ENCODE measurements at regions not wholly inside any gene's neighbourhood (a gene's known extent, or its start where the extent isn't known, plus 50 kb on each side); places are given as distances from the start of the nearest gene placed in this dataset.

DNA sequence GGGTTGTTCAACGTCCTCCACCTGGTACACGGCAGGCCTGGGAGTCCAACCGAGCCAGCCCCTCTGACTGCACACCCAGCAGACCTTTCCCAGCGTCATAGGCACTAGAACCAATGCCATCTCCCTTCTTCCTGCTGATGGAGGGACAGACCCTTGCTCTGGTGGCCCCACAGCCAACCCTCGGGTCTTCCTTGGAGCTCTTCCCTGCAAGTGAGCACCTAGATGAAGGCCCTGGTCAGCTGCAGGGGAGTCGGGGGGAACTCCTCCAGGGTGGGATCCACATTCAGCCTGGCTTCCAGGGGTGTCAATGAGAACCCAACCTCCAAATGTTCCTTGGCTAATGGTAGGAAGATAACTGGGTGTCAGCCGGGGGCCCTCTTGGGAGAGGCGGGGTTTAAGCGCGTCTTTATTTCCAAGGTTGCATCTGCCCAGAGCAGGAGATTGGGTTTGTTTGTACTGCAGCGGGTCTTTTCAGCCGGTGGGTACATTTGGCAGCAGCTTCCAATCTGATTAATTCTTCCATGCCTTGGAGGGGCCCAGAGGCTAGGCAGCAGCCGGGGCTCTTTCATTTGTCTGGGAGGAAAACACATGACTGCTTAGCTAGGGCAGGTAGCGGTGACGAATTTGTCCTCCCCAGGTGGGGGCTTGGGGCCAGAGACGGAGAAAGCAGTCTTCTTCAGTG lies 56.0 kb upstream of the SHISAL1 start:
- no peak overlapping the region for H3K27ac ChIP-seq
- TF ChIP-seq, protein P1, sequence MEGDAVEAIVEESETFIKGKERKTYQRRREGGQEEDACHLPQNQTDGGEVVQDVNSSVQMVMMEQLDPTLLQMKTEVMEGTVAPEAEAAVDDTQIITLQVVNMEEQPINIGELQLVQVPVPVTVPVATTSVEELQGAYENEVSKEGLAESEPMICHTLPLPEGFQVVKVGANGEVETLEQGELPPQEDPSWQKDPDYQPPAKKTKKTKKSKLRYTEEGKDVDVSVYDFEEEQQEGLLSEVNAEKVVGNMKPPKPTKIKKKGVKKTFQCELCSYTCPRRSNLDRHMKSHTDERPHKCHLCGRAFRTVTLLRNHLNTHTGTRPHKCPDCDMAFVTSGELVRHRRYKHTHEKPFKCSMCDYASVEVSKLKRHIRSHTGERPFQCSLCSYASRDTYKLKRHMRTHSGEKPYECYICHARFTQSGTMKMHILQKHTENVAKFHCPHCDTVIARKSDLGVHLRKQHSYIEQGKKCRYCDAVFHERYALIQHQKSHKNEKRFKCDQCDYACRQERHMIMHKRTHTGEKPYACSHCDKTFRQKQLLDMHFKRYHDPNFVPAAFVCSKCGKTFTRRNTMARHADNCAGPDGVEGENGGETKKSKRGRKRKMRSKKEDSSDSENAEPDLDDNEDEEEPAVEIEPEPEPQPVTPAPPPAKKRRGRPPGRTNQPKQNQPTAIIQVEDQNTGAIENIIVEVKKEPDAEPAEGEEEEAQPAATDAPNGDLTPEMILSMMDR (conservative IDR thresholded peaks at IDR 0.05; ENCODE audit: low read depth) = no peak
- CTCF ChIA-PET = interaction anchor here (0.7 kb wide), 2 partner anchors 37 to 70 kb away, joined by 3 read pairs; no protein-coding TSS in a partner anchor
- DNase-seq (ENCODE audit: low spot score) = no peak
- POLR2A ChIA-PET (ENCODE audit: low non-redundant PET) = no interaction called here

DNA sequence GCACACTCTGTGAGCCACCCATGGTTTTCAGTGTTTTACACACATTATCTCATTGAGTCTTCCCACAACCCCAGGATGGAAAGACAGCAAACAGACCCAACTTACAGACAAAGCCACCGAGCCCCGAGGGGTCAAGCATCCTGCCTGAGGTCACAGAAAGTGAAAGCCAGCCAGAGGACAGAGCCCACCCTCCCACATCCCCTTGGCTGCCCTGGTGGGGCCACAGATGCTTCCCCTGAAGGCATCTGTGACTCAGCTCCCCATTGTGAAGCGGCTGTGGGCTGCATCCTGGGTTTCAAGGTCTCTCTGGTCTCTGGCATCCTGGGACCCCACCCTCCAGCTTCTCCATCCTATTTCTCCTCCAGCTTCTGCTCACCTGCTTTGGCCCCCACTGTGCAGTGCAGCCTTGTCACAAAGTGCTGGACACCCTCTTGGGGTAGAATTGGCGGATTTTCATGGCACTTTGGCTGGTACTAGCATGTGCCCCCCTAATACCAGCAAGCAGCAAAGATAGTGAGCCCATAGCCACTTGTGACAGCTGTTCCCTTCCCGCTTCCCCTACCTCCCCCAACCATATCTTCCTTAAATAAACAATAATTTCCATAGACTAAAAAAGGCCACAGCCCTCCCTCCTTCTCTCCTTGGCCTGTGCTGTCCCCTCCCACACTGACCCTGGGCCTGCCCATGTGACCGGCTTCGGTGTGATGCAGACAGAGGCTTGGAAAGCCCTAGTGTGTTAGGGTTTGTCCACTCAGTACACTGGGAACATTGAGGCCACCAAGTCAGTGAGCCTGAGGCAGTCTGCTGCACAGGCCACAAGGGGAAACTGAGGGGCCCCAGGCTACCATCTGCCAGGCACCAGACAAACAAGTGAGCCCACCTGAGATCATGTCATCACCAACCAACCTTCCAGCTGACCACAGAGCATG lies 53.9 kb upstream of the SHISAL1 start:
- ChIA-PET CTCF (interaction anchor here (0.6 to 1.1 kb wide), 3 partner anchors 16 to 279 kb away, joined by 3 to 6 read pairs (median 3); no protein-coding TSS in a partner anchor), POLR2A (ENCODE audit: low non-redundant PET) (no interaction called here)
- H3K27ac ChIP-seq = no peak overlapping the region; the same call in 1 of the 2 replicates
- no peak for DNase-seq (ENCODE audit: low spot score)
- TF ChIP-seq, protein P1 (conservative IDR thresholded peaks at IDR 0.05; ENCODE audit: low read depth) = no peak

DNA sequence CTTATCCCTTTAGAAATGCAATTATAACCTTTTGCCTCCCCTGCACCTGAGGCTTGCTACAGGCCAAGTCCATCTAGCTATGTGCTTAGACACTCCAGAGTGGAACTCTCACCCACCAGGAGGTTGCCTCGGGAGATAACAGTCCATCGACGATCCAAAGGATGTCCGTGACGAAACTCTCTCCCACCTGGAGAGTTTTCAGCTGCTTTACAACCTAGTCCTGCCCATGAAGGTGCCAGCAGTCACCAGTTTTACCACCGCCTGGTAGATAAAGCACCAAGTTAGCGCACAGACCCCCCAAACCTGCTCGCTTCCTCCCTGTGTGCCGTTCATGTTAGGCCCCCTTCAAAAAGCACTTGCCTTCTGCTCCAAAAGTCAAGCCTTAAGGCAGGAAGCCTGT lies 53.1 kb upstream of the SHISAL1 start:
- no peak for DNase-seq (ENCODE audit: low spot score)
- POLR2A ChIA-PET (ENCODE audit: low non-redundant PET) = no interaction called here
- H3K27ac ChIP-seq = peak overlapping the region; percentile 83; the same call in 1 of the 2 replicates
- TF ChIP-seq, protein P1 (conservative IDR thresholded peaks at IDR 0.05; ENCODE audit: low read depth) = no peak
- CTCF ChIA-PET = interaction anchor here (1.1 kb wide), 1 partner anchor 87 kb away, joined by 3 read pairs; no protein-coding TSS in a partner anchor

DNA sequence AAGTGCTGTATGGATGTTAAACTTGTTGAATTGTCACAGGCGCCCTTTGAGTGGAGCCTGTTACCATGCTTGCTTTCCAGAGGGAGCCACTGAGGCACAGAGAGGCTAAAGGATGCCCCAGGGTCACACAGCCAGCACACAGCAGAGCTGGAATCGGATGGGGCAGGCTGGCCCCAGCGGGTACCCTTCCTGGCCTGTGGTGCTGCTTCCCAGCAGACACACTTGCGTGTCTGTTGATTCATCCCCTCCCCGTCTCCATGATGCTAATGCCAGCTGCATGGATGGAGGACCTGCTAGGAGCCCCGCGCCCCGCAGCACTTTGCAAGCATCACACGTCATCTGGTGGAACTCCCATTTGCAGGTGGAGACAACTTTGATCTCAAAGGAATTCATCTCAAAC lies 52.4 kb upstream of the SHISAL1 start:
- CTCF ChIA-PET = no interaction called here
- peak overlapping the region; percentile 83 for H3K27ac ChIP-seq
- POLR2A ChIA-PET (ENCODE audit: low non-redundant PET) = interaction anchor here (0.7 kb wide), 1 partner anchor 821 kb away, joined by 3 read pairs; no protein-coding TSS in a partner anchor
- TF ChIP-seq, protein P1 (conservative IDR thresholded peaks at IDR 0.05; ENCODE audit: low read depth) = no peak
- DNase-seq (ENCODE audit: low spot score) = no peak

DNA sequence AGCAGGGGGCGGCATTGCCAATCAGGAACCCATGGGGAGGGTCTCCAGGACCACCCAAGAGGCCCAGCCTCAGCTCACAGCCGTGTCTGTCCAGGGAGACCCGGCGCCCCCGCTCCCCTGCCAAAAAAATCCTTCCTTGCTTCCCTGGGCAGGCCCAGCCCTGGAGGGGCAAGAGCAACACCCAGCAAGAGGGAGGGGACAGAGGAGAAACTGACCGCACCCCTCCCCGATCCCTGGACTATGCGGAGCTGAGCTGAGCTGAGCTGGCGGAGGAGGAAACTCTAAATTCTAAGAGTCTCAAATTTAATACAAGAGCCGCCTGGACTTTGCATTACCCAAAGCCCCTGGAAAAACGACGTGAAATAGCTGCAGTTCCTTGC lies 52.0 kb upstream of the SHISAL1 start:
- TF ChIP-seq, protein P1 (conservative IDR thresholded peaks at IDR 0.05; ENCODE audit: low read depth) = no peak
- no peak for DNase-seq (ENCODE audit: low spot score)
- H3K27ac ChIP-seq = peak overlapping the region; percentile 83
- CTCF ChIA-PET = no interaction called here
- POLR2A ChIA-PET (ENCODE audit: low non-redundant PET) = interaction anchor here (0.7 kb wide), 1 partner anchor 822 kb away, joined by 3 read pairs; no protein-coding TSS in a partner anchor

DNA sequence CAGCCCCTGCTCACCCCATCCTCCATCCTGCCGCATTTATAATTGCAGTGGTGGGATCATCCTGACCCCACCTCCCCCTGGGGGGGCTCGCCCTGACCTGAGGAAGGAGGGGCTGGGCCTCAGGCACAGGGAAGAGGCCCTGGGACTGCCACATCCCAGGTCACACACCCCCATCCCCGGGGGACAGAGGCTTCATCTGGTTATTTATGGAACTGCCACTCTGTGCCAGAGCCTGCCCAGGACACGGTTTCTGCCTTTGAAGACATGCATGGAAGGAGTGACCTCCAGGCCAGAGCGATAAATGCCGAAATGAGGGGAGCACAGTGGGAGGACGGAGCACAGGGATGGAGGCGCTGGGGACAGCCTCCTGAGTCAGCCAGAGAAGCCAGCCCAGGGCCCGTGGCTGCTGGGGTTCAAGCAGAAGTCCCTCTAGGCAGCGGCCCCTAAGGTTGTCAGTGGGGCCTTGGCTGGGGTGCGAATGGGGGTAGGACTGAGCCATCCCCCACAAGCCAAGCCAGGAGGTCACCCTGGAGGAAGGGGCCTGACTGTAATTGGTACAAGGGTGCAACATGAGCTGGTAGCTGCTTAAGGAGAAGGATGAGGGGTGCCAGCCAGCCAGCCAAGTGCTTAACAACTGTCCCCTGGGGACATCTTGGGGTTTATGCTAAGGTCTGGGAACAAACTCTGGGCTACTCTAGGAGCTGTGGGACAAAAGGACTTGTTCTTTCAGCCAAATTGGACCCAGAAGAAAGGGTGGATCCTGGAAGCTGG lies 51.4 kb upstream of the SHISAL1 start:
- TF ChIP-seq, protein P1 (conservative IDR thresholded peaks at IDR 0.05; ENCODE audit: low read depth) = no peak
- ChIA-PET POLR2A (ENCODE audit: low non-redundant PET) (no interaction called here), CTCF (no interaction called here)
- peak overlapping the region; percentile 83 for H3K27ac ChIP-seq
- no peak for DNase-seq (ENCODE audit: low spot score)

Data from RWPE1 (cell line).